Ishikawa (cell line): ENCODE measurements at regions not wholly inside any gene's neighbourhood (a gene's known extent, or its start where the extent isn't known, plus 50 kb on each side); places are given as distances from the start of the nearest gene placed in this dataset.

Source experiments
- CEBPB ChIP-seq: IDR thresholded peaks from 2 replicates; pipeline ENCODE4 v1.6.1; 2012
- CREB1 ChIP-seq: IDR thresholded peaks from 2 replicates; pipeline ENCODE4 v1.6.1; 2012; ENCODE audit warnings: low read depth
- EGR1 ChIP-seq: IDR thresholded peaks from 2 replicates; pipeline ENCODE4 v1.6.1; 2012
- EP300 ChIP-seq: IDR thresholded peaks from 2 replicates; pipeline ENCODE4 v1.6.1; 2012; ENCODE audit warnings: borderline replicate concordance
- FOXM1 ChIP-seq: IDR thresholded peaks from 2 replicates; pipeline ENCODE4 v1.6.1; 2012; ENCODE audit warnings: low read depth, borderline replicate concordance
- MAX ChIP-seq: IDR thresholded peaks from 2 replicates; pipeline ENCODE4 v1.6.1; 2012
- NFIC ChIP-seq: IDR thresholded peaks from 2 replicates; pipeline ENCODE4 v1.6.1; 2012
- RAD21 ChIP-seq: IDR thresholded peaks from 2 replicates; pipeline ENCODE4 v1.6.1; 2012; ENCODE audit warnings: low read depth
- REST ChIP-seq: IDR thresholded peaks from 2 replicates; pipeline ENCODE4 v1.6.1; 2012; ENCODE audit warnings: low read depth, mild to moderate bottlenecking
- TAF1 ChIP-seq: IDR thresholded peaks from 2 replicates; pipeline ENCODE4 v1.6.1; 2012; ENCODE audit warnings: low read depth, mild to moderate bottlenecking
- TCF12 ChIP-seq: IDR thresholded peaks from 2 replicates; pipeline ENCODE4 v1.6.1; 2012; ENCODE audit warnings: low read depth
- TEAD4 ChIP-seq: IDR thresholded peaks from 2 replicates; pipeline ENCODE4 v1.6.1; 2012
- YY1 ChIP-seq: IDR thresholded peaks from 2 replicates; pipeline ENCODE4 v1.6.1; 2012; ENCODE audit warnings: low read depth
- ZBTB7A ChIP-seq: IDR thresholded peaks from 2 replicates; pipeline ENCODE4 v1.6.1; 2012; ENCODE audit warnings: low read depth
- TF ChIP-seq, protein P1 (sequence below): IDR thresholded peaks from 2 replicates; pipeline ENCODE4 v1.6.1; 2012

DNA sequence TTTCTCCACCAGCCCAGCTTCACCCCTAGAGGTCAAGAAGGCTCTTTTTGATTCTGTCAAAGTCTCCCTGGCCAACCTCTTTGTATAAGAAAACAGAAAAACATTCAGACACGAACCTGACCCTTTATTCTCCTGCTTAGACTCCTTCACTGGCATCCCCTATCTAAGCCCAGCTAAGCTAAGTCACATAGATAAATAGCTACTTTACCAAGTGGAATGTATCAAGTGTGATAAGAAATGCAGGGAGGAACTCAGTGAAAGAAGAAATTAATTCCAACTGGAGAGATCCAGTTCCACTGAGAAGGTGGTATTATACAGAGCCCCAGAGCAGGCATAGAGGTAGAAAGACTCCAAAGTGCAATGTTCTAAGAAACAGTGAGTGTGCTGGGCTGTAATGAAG lies 489.5 kb downstream of the TNS1 start:
- TF ChIP-seq YY1 = no peak
- no peak for TF ChIP-seq EGR1
- TF ChIP-seq CEBPB = no peak

- no peak for TF ChIP-seq EP300
- TF ChIP-seq TCF12 = no peak
- no peak for TF ChIP-seq CREB1
- TF ChIP-seq TEAD4 = no peak
- no peak for TF ChIP-seq FOXM1
- no peak for TF ChIP-seq YY1
- TF ChIP-seq, protein P1, sequence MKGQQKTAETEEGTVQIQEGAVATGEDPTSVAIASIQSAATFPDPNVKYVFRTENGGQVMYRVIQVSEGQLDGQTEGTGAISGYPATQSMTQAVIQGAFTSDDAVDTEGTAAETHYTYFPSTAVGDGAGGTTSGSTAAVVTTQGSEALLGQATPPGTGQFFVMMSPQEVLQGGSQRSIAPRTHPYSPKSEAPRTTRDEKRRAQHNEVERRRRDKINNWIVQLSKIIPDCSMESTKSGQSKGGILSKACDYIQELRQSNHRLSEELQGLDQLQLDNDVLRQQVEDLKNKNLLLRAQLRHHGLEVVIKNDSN = no peak
- no peak for TF ChIP-seq EGR1
- no peak for TF ChIP-seq ZBTB7A
- no peak for TF ChIP-seq REST
These were observed 490.1 kb downstream of the TNS1 start for GRCh38 chr2:217512728-217513127.

GRCh38 chr2:217512259-217512658 lies 490.5 kb downstream of the TNS1 start:
- TF ChIP-seq CEBPB = no peak
- TF ChIP-seq YY1 = no peak
- no peak for TF ChIP-seq CREB1
- TF ChIP-seq EP300 = no peak
- no peak for TF ChIP-seq NFIC
- TF ChIP-seq ZBTB7A = no peak
- TF ChIP-seq REST = no peak
- TF ChIP-seq MAX = no peak
- TF ChIP-seq TCF12 = no peak
- TF ChIP-seq RAD21 = no peak
- TF ChIP-seq TAF1 = no peak
- TF ChIP-seq, protein P1 = no peak
- TF ChIP-seq TEAD4 = no peak
- no peak for TF ChIP-seq FOXM1
- no peak for TF ChIP-seq EGR1

DNA sequence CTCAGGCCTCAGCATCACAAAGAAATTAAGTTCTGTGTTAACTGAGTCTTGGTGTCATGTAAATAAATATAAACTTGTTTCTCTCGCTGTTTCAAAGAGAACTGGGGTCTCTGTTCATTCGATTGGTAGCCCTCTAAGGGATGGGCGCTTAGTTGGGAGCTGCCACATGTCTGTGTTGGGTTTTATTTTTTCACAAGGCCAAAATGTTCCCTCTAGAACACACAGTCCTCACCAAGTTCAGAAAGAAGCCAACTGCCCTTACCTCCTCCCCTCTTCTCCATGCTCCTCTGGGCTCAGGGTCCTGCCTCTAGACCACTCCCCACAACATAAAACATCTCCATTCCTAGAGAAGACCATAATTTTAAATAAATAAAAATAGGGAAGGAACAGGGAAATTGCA lies 490.9 kb downstream of the TNS1 start:
- TF ChIP-seq REST (no peak), MAX (no peak), YY1 (no peak), EGR1 (no peak)

- TF ChIP-seq EP300 (no peak), RAD21 (peak; percentile 93)
These were observed 492.0 kb downstream of the TNS1 start for GRCh38 chr2:217510771-217511291.

GRCh38 chr2:217505303-217505702 lies 497.5 kb downstream of the TNS1 start:
- TF ChIP-seq RAD21 (no peak), EP300 (no peak), NFIC (no peak), REST (no peak), TAF1 (no peak), MAX (no peak), EGR1 (no peak), CEBPB (no peak), ZBTB7A (no peak), CREB1 (no peak), FOXM1 (no peak), TEAD4 (no peak), YY1 (no peak)
- TF ChIP-seq, protein P1 = no peak
